ENCODE measurements at regions not wholly inside any gene's neighbourhood (a gene's known extent, or its start where the extent isn't known, plus 50 kb on each side); places are given as distances from the start of the nearest gene placed in this dataset.

GRCh38 chr3:74352166-74352565 lies 262.3 kb downstream of the CNTN3 start:
- peaks cover 0 to 7% (median 2%) of the 10 kb centered on the region in 7 donors for H3K9me3 Mint-ChIP-seq
- no CpG with 5 or more reads among the region's 1 CpG for WGBS (ENCODE audit: insufficient coverage)
- H3K27me3 Mint-ChIP-seq (ENCODE audit: low read depth in 3 of 3): no peaks in the 10 kb centered on the region

GRCh38 chr3:74351213-74351612 lies 263.2 kb downstream of the CNTN3 start:
- no peak overlapping the region for H3K4me2 ChIP-seq (replicated peaks; ENCODE audit: extremely low read depth, low read length, poor library complexity, severe bottlenecking)
- no peaks in the 10 kb centered on the region for H3K4me1 Mint-ChIP-seq
- H2AFZ ChIP-seq (ENCODE audit: insufficient read depth, low read depth, low read length, poor library complexity, severe bottlenecking): no peak overlapping the region
- H3K9me3 Mint-ChIP-seq: peaks cover 0 to 7% (median 2%) of the 10 kb centered on the region in 7 donors
- no peaks in the 10 kb centered on the region for H3K27me3 ChIP-seq (ENCODE audit: control insufficient read depth in 2 of 2, insufficient read depth in 2 of 2, low read length in 2 of 2)
- no peaks in the 10 kb centered on the region for H3K36me3 Mint-ChIP-seq
- WGBS (ENCODE audit: insufficient coverage): 89% methylated on average over 3 of the region's 5 CpGs
- no peak for DNase-seq
- H3K27me3 Mint-ChIP-seq (ENCODE audit: low read depth in 3 of 3): no peaks in the 10 kb centered on the region
- no peak overlapping the region for H3K4me3 ChIP-seq (replicated peaks in 1 of 3; ENCODE audit: low read depth in 2 of 3, low read length in 3 of 3)
- H3K4me1 ChIP-seq (ENCODE audit: control insufficient read depth in 1 of 2, insufficient read depth in 2 of 2, low read length in 2 of 2): no peaks in the 10 kb centered on the region
- no peaks in the 10 kb centered on the region for H3K36me3 ChIP-seq (replicated peaks in 1 of 2; ENCODE audit: control insufficient read depth in 1 of 2, insufficient read depth in 2 of 2, low read length in 2 of 2)
- no peak for TF ChIP-seq CTCF (IDR thresholded peaks at IDR 0.05)
- H3K4me3 Mint-ChIP-seq: no peak overlapping the region
- H3K27ac ChIP-seq (ENCODE audit: low read depth in 1 of 2, low read length in 2 of 2): no peak overlapping the region
- intact Hi-C loops (cut with micrococcal nuclease): no loop called here
- H3K9me3 ChIP-seq (replicated peaks in 1 of 2; ENCODE audit: control insufficient read depth in 1 of 2, insufficient read depth in 1 of 2, low read length in 2 of 2): no peaks in the 10 kb centered on the region
- H4K20me1 ChIP-seq (ENCODE audit: insufficient read depth, low read length): no peaks in the 10 kb centered on the region
- H3K27ac Mint-ChIP-seq: no peak overlapping the region
- no peak overlapping the region for H3K9ac ChIP-seq (ENCODE audit: insufficient read depth, low read length, poor library complexity, severe bottlenecking)
- H3K79me2 ChIP-seq (ENCODE audit: insufficient read depth, low read length): no peaks in the 10 kb centered on the region

More at GRCh38 chr3:74352166-74352565, 262.3 kb downstream of the CNTN3 start:
- H3K4me1 ChIP-seq (ENCODE audit: control insufficient read depth in 1 of 2, insufficient read depth in 2 of 2, low read length in 2 of 2): no peaks in the 10 kb centered on the region
- no peaks in the 10 kb centered on the region for H3K36me3 Mint-ChIP-seq
- no peak overlapping the region for H3K9ac ChIP-seq (ENCODE audit: insufficient read depth, low read length, poor library complexity, severe bottlenecking)
- no peaks in the 10 kb centered on the region for H3K27me3 ChIP-seq (ENCODE audit: control insufficient read depth in 2 of 2, insufficient read depth in 2 of 2, low read length in 2 of 2)
- no peaks in the 10 kb centered on the region for H3K4me1 Mint-ChIP-seq
- no peak for TF ChIP-seq CTCF (IDR thresholded peaks at IDR 0.05)
- no peak overlapping the region for H3K4me3 ChIP-seq (replicated peaks in 1 of 3; ENCODE audit: low read depth in 2 of 3, low read length in 3 of 3)
- no peak for DNase-seq
- H3K79me2 ChIP-seq (ENCODE audit: insufficient read depth, low read length): no peaks in the 10 kb centered on the region
- intact Hi-C loops (cut with micrococcal nuclease): no loop called here
- no peaks in the 10 kb centered on the region for H3K9me3 ChIP-seq (replicated peaks in 1 of 2; ENCODE audit: control insufficient read depth in 1 of 2, insufficient read depth in 1 of 2, low read length in 2 of 2)
- no peak overlapping the region for H3K4me3 Mint-ChIP-seq
- no peaks in the 10 kb centered on the region for H3K36me3 ChIP-seq (replicated peaks in 1 of 2; ENCODE audit: control insufficient read depth in 1 of 2, insufficient read depth in 2 of 2, low read length in 2 of 2)
- no peak overlapping the region for H3K27ac Mint-ChIP-seq
- H3K27ac ChIP-seq (ENCODE audit: low read depth in 1 of 2, low read length in 2 of 2): no peak overlapping the region
- H2AFZ ChIP-seq (ENCODE audit: insufficient read depth, low read depth, low read length, poor library complexity, severe bottlenecking): no peak overlapping the region
- H3K4me2 ChIP-seq (replicated peaks; ENCODE audit: extremely low read depth, low read length, poor library complexity, severe bottlenecking): no peak overlapping the region
- H4K20me1 ChIP-seq (ENCODE audit: insufficient read depth, low read length): no peaks in the 10 kb centered on the region

All from CD14-positive monocyte (primary cell).